Erythroblast (primary cell): ENCODE measurements at regions not wholly inside any gene's neighbourhood (a gene's known extent, or its start where the extent isn't known, plus 50 kb on each side); places are given as distances from the start of the nearest gene placed in this dataset.

Experiments
- DNase-seq, 2 experiments: peaks; one replicate each; lab custom pipeline; 2025; lab: John Stamatoyannopoulos, UW
- GATA1 ChIP-seq: IDR thresholded peaks from 2 replicates; pipeline ENCODE4 v1.6.1; 2011; ENCODE audit warnings: low read depth, mild to moderate bottlenecking, control low read depth, low read length, moderate library complexity
- POLR2A ChIP-seq: IDR thresholded peaks from 2 replicates; pipeline ENCODE4 v1.6.1; 2011; ENCODE audit warnings: mild to moderate bottlenecking, low read length

DNA sequence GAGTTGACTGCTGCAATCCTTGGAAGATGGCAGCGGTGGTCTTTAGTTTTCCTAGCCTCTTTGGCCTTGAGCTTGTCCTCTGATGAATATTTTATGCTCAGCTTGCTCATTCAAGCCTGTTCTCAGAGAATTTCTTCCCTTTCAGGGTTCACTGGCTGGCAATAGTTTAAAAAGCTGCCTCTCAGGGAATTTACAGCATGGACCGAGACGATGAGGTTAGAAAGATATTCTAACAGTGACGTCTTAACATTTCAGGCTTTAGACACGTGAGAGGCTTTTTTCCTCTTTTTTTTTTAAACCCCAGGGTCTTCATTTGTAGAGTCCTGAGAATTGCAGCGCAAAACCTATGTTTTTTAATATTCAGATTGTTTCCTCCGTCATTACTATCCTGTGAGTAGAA is 120.3 kb upstream of the CLSTN2 start:
- no peak for DNase-seq
- no peak for TF ChIP-seq POLR2A
- no peak for TF ChIP-seq GATA1

DNA sequence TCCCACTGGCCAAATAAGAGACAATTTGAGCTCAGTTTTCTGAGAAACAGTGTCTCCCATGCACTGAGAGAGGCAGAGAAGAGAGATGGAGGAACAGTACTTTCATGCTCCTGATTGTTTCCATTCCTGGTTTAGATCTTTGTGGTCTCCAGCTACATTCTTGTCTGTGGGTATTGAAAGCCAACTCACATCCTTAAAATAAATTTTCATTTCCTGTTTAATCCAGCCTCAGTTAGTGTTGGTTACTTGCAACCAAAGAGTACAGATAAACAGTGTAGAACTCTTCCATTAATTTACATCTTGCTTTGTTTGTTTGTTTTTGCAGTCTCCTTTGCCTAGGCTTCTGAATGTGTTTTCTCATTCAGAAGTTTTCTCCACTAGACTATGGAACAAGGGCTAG is 123.7 kb upstream of the CLSTN2 start:
- DNase-seq = no peak
- no peak for TF ChIP-seq POLR2A
- no peak for TF ChIP-seq GATA1

DNA sequence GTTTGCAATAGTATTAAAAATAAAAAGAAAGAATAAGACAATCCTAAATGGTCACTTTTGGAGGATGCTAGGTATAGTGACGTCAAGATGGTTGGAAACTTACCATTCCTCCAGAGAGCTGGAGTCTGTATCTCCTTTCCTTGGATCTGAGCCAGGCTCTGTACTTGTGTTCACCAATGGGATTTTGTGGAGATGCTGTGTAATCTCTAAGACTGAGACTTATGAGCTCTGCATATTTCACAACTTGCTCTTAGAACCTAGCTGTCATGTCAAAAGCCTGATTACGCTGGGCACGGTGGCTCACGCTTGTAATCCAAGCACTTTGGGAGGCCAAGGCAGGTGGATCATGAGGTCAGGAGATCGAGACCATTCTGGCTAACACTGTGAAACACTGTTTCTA is 126.8 kb upstream of the CLSTN2 start:
- no peak for TF ChIP-seq GATA1
- no peak for TF ChIP-seq POLR2A
- DNase-seq = no peak

DNA sequence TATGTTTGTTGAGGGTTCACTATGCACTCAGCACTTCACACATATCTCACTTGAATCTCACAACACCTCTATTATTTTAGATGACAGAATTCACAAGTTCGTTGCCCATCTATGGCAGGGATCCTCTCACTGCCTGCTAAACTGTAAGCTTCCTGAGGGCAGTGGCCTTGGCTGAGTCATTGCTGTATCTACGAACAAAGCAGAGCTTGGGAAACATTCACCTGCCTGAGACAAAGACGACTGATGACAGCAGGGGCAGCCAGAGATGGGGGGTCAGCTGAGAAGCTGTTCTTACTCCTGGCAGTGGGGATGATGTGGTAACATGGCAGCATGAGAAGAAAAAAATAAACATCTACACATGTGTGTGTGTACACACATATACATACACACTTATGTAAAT is 125.5 kb upstream of the NMNAT3 start:
- TF ChIP-seq POLR2A (no peak), GATA1 (no peak)

DNA sequence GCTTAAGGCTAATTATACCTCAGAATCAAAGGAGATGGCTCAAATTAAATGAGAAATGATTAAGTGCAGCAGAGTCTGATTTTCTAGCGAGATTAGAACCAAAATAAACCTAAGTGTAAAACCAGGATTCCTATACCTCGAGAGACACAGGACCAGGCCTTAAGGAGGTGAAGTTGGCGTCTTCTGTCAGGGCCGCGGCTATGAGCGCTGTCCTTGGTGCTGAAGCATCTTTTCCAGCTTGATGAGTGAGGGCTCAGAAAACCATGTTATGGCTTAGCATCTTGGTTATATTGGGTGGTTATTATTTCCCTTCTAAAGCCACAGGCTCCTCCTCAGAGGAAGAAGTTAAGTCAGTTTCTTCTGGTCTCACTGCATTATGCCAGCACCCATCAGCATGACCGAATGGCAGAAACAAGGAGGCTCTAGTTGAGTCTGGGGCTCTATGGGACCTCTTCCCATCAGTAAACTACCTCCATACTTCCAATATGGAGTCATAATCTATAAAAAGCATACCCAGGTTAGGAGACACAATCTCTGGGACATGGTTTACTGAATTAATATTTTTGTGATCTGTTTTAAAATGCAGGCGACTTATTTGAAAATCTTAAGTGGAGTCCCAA is 120.1 kb upstream of the NMNAT3 start:
- TF ChIP-seq GATA1 (no peak), POLR2A (no peak)
- peak; percentile 37 to 48 for DNase-seq

More for the DNA sequence above, 125.5 kb upstream of the NMNAT3 start:
- no peak for DNase-seq

DNA sequence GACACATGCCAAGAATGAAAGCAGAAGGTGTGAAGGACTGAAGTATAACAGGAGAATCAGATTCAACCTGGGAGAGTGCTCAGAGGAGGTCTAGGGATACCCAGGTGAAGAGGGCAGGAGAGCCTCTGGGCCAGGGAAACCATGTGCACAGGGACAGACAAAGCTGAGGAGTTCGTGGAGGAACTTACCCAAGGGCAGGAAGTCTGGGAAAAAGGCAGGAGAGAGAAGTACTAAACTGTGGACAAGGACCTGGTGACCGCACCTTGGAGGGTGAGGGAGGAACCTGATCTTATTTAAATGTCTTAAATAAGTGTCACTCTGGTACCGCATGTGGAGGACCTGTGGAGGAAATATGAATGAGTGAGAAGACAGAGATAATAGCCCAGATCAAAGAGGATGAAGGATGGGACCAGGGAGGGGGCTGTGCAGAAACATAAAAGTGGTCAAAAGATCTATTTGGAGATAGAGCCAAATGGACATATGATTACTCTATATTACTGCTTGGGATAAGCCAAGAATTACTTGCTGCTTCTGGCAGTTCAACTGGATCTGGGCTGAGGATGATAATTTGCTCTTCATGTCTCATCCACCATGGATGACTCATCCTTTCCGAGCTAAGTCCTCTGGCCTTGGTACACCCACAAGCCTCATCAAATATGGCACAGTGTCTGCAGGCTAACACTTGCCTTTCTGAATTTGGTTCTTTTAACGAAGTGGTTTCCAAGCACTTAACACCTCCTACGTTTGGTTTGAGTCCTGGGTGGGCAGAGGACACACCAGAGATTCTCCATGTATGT is 116.9 kb upstream of the NMNAT3 start:
- TF ChIP-seq GATA1 (no peak), POLR2A (no peak)
- peak in 1 of 2 experiments; percentile 1 for DNase-seq

DNA sequence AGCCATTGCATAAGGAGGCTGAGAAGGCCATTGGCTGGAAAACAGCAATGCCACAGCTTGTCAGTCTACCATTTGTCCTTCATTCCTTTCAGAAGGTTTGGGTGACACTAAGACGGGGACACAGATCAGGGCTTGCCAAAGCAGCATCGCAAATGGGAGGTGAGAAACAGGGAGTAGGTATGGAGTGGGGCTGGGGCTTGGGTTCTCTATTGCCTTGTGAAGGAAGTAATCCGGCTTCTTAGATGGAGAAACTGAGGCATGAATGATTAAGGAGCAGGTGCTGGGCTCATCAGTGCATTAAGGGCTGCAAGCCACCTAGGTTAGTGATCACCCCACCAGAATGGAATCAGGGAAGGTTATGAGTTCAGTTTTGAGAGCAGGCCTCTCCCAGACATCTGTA is 115.6 kb upstream of the NMNAT3 start:
- DNase-seq = no peak

DNA sequence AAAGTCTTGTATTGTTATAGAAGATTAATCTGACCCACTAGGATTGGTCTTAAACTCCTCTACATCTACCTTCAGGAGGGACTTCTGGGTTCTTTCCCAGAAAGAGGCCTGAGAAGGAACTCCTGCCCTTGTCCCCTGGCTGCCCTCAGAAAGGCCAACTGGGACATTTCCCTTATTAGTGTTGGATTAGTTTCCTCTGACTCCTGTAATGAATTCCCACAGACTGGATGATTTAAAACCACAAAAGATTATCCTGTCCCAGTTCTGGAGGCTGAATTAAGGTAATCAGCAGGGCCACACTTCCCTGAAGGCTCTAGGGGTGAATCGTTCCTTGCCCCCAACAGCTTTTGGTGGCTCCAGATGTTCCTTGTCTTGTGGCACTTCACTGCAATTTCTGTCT is 102.8 kb upstream of the NMNAT3 start:
- no peak for DNase-seq
- TF ChIP-seq POLR2A (no peak), GATA1 (no peak)

More for the DNA sequence above, 115.6 kb upstream of the NMNAT3 start:
- TF ChIP-seq GATA1 (no peak), POLR2A (no peak)

DNA sequence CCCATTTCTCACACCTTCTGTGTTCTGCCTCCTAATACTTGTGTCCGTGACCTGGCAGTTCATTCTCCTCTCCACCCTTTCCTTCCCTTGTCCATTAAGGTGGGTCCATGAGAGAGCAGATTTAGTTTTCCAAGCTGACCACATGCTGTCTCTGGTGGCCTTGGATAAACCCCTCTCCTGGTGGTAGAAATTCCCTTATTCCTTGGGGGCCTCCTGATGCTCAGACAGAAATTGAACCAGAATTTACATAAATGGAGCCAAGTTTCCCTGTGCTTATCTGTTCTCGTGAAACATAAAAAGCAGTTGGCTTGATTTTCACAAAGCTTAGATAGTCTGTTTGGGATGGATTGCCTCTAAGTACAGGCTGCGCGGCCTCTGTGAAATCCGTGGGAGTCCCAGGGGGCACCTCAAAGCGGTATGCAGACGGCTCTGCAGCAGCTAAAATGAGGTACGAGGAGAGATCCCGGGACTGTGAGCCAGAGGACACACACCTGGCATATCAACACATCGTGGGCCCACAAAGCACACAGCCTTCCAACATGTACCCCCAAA is 101.0 kb upstream of the NMNAT3 start:
- no peak for DNase-seq
- TF ChIP-seq GATA1 (no peak), POLR2A (no peak)

DNA sequence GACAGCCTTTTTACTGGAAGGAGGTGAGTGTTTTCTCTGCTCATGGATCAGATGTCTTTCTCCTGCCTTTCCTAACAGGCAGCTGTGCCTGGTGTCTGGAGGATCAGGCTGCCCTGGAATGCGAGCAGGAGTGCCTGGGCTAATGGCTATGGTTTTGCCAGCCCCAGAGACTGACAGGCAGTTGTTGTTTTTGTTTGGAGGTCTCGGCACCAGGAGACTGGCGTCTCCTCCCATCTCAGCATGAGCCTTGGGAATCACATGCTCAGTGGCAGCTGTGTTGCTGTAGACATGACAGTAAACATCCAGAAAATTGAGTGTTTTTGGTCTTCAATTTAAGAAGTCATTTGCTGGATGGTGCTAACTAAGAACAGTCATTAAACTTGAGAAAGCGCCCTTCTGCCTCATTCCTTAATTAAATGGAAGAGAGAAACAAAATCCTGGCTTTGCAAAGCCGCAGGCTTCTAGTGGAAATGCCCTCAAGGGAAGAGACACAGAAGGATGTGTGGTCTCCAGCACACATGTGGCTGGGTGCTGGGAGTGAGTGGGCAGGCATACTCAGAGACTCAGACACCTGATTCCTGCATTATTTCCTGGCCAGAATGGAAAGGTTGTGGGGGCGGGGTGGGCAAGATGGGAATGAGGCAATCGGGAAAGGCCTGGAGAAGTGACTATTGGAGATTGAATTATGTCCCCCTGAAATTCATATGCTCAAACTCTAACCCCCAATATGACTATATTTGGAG is 97.0 kb upstream of the NMNAT3 start:
- TF ChIP-seq POLR2A = no peak
- TF ChIP-seq GATA1 = no peak
- DNase-seq = no peak

DNA sequence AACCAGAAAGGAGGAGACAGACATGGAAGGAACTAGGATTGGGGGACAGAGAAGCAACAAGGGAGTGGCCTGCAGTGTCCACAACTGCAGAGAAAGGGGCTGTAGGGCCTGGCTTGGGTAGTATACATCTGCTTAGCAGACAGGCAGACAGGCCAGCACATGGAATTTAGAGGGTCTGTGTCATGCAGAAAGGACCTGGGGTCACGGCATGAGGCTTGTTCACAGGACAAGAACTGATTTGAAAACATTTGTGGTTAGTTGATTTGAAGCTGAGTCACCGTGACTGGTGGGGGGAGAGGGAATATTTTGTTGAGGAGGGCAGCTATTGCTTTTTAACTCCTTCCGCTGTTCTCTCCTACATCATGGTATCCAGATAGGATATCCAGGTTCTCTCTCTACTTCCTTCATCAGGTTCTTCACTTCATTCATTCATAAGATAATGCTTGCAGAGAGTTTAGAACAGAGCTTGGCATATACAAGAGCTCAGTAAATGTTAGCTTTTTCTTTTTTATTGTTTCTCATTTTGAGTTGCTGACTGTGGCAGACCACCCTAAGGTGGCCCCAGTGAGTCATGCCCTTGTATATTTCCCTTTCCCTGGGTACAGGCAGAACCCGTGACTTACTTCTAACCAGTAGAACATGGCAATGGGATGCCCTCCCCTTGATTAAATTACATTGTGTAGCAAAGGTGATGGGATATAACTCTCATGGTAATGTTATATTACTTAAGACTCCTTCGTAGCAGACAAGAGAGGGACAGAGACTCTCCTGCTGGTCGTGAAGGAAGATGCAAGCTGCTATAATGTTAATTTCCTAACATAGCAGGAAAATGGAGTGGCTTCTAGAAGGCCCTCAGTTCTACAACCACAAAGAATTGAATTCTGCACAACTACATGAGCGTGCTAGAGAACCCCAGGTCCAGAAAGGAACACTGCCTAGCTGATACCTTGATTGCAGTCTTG is 95.0 kb upstream of the NMNAT3 start:
- DNase-seq = no peak
- TF ChIP-seq POLR2A (no peak), GATA1 (no peak)

DNA sequence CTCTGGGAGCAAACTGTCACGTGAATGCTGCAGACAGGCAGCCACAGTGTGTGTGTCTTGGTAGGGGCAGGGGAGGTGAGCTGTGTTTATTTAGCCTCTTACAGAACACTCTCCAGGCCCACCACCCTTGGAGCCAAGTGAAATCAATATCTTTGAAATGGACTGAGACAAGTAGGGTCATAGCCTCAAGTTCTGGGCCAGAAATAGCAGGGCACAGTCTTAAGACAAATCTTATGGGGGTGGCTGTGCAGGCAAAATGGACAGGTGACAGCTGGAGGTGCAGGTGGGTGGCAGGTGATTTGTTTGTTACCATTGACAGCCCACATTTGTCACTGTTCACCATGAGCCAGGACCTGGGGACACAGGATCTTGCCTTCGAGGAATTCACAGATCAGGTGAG is 93.6 kb upstream of the NMNAT3 start:
- no peak for DNase-seq
- TF ChIP-seq GATA1 (no peak), POLR2A (no peak)

DNA sequence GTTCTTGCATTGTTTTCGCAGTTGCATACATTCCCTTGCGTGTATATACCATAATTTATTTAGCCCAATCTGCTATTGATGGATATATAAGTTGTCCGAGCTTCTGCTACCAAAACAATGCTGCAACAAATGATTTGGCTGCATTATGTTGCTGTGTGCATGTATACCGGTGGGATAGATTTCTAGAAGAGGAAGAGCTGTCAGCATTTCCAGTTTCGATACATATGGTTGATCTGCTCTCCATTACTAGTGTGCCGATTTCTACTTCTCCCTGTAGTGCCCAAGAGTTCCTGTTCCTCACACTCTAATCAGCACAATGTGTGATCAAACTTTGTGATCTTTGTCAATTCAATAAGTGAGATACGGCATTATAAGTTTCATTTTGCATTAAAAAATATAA is 92.8 kb upstream of the NMNAT3 start:
- no peak for TF ChIP-seq GATA1
- no peak for TF ChIP-seq POLR2A
- no peak for DNase-seq
